ENCODE measurements at regions not wholly inside any gene's neighbourhood (a gene's known extent, or its start where the extent isn't known, plus 50 kb on each side); places are given as distances from the start of the nearest gene placed in this dataset.

DNA sequence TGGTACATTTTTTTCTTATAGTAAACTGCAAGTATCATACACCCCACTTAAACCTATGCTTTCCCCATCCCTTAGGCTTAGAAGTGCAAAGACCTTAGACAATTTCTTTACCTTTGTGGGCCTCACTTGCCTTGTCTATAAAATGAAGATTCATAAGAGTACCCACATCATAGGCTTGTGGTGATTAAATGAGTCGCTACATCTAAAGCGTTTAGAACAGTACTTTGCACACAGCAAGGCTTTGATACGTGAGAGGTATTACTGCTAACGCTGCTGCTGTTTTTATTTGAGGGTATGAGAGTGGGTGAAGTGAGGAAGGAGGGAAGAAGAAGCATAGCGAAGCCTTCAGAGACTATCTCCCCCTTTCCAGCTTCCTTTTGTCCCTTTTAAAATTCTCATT is 87.8 kb upstream of the RPS6KA3 start:
- intact Hi-C loops (cut with DNase I): no loop called here
- no peak overlapping the region for H3K4me3 ChIP-seq
- H3K27ac ChIP-seq: no peak overlapping the region
- TF ChIP-seq, protein P1, sequence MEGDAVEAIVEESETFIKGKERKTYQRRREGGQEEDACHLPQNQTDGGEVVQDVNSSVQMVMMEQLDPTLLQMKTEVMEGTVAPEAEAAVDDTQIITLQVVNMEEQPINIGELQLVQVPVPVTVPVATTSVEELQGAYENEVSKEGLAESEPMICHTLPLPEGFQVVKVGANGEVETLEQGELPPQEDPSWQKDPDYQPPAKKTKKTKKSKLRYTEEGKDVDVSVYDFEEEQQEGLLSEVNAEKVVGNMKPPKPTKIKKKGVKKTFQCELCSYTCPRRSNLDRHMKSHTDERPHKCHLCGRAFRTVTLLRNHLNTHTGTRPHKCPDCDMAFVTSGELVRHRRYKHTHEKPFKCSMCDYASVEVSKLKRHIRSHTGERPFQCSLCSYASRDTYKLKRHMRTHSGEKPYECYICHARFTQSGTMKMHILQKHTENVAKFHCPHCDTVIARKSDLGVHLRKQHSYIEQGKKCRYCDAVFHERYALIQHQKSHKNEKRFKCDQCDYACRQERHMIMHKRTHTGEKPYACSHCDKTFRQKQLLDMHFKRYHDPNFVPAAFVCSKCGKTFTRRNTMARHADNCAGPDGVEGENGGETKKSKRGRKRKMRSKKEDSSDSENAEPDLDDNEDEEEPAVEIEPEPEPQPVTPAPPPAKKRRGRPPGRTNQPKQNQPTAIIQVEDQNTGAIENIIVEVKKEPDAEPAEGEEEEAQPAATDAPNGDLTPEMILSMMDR (IDR thresholded peaks at IDR 0.05): no peak
- no peak for DNase-seq (ENCODE audit: low spot score in 2 of 2)
- no peaks in the 10 kb centered on the region for H3K4me1 ChIP-seq
- H3K36me3 ChIP-seq: no peaks in the 10 kb centered on the region
- H3K9me3 ChIP-seq: no peaks in the 10 kb centered on the region
- H3K27me3 ChIP-seq: no peaks in the 10 kb centered on the region

DNA sequence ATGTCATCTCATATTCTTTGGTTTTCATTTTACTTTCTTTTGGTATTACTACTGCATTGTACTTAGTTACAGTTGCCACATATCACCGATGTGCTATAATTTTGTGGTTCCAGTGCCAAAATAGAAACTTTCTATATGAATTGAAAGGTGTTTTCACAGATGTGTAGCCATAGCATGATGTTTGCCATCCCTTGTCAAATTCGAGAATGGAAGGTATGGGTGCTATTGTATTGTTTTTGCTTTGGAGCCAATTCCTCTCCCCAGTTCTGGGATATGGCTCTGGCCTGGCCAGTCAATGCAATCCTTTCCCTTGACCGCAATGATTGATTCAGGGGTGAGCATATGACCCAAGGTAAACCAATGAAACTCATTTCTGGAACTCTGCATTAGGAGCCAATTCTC is 86.2 kb upstream of the RPS6KA3 start:
- TF ChIP-seq, protein P1 (IDR thresholded peaks at IDR 0.05): no peak
- no peak overlapping the region for H3K27ac ChIP-seq
- no peaks in the 10 kb centered on the region for H3K36me3 ChIP-seq
- intact Hi-C loops (cut with DNase I): no loop called here
- no peaks in the 10 kb centered on the region for H3K9me3 ChIP-seq
- no peaks in the 10 kb centered on the region for H3K27me3 ChIP-seq
- no peak overlapping the region for H3K4me3 ChIP-seq
- no peak for DNase-seq (ENCODE audit: low spot score in 2 of 2)
- no peaks in the 10 kb centered on the region for H3K4me1 ChIP-seq

DNA sequence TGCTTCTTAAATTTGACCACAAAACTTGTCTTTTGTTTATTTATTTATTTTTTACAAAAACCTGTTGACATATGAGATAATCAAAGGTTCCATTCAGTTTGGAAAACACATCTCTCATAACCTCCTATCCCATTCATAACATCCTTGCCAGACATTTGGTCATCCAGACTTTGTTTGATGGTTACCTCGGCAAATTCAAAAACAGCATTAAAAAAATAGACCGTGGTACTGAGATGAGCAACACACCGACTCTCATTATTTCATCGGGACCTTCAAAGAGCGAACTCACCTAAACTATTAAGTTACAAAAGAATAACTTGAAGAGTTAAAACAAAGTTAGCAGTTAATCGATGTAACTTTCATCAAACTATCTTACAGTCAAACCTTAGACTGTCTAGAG is 85.8 kb upstream of the RPS6KA3 start:
- Histone ChIP-seq H3K27me3 (no peaks in the 10 kb centered on the region), H3K27ac (no peak overlapping the region), H3K36me3 (no peaks in the 10 kb centered on the region), H3K9me3 (no peaks in the 10 kb centered on the region), H3K4me3 (no peak overlapping the region), H3K4me1 (no peaks in the 10 kb centered on the region)
- DNase-seq (ENCODE audit: low spot score in 2 of 2): no peak
- TF ChIP-seq, protein P1 (IDR thresholded peaks at IDR 0.05): no peak
- intact Hi-C loops (cut with DNase I): no loop called here

DNA sequence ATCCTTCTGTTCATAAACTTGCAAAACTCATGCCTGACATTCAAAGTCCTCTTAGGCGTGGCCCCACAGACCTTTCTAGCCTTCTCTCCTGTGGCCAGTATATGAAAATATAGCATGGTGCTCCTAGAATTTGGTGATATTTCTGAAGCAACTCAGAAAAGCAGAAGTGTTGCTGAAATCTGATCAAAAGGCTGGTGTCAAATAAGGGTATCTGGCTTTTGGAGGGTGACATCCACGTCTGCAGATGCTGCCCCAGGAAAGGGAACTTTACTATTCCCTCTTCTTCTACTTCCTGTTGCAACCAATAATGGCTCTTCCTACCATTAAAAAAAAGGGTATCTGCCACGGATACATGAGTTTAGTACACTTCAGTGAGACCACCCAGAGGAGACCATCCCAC is 83.9 kb upstream of the RPS6KA3 start:
- intact Hi-C loops (cut with DNase I): no loop called here

DNA sequence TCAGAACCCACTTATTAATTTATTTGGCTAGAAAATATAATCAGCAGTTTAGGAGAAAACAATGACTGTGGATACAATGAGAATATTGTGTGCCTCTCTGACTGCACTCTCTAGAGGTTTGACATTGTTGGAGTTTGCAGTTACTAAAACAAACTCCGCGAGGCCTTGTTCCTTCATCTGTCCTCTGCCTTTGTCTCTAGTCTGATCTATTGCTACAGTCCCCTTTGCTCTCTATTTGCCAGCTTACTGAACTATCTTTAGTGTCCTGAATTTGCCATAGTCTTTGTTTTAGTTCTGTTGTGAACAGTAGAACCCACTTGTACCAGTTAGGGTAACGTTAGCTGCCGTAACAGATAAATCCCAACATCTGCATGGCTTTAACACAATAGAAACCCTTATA is 81.4 kb upstream of the RPS6KA3 start:
- DNase-seq (ENCODE audit: low spot score in 2 of 2): no peak
- TF ChIP-seq, protein P1 (IDR thresholded peaks at IDR 0.05): no peak
- H3K4me3 ChIP-seq: no peak overlapping the region
- no peaks in the 10 kb centered on the region for H3K27me3 ChIP-seq
- intact Hi-C loops (cut with DNase I): no loop called here
- no peaks in the 10 kb centered on the region for H3K36me3 ChIP-seq
- no peak overlapping the region for H3K27ac ChIP-seq
- no peaks in the 10 kb centered on the region for H3K4me1 ChIP-seq
- H3K9me3 ChIP-seq: no peaks in the 10 kb centered on the region

More for the DNA sequence above, 83.9 kb upstream of the RPS6KA3 start:
- no peak for DNase-seq (ENCODE audit: low spot score in 2 of 2)
- Histone ChIP-seq H3K9me3 (no peaks in the 10 kb centered on the region), H3K36me3 (no peaks in the 10 kb centered on the region), H3K4me1 (no peaks in the 10 kb centered on the region), H3K4me3 (no peak overlapping the region), H3K27ac (no peak overlapping the region), H3K27me3 (no peaks in the 10 kb centered on the region)
- TF ChIP-seq, protein P1 (IDR thresholded peaks at IDR 0.05): no peak

DNA sequence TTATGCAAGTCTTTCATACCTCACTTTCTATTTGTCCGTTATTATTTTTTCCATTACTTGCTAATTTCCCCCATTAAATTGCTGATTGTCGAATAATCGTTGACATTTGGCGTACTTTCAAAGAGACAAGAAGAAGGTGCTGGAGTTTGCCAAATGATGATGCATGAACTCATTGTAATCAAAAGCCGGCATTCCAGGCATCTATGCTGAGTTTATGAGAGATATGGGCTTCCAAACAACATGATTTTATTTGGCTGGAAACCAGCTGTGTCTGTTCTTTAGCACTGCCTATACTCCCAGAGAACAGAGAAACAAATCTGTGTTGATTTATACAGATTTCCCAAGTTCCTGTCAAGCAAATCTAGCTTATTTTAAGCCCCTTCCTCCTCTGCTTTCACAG is 80.8 kb upstream of the RPS6KA3 start:
- H3K36me3 ChIP-seq: no peaks in the 10 kb centered on the region
- H3K4me3 ChIP-seq: no peak overlapping the region
- DNase-seq (ENCODE audit: low spot score in 2 of 2): no peak
- no peaks in the 10 kb centered on the region for H3K9me3 ChIP-seq
- H3K27ac ChIP-seq: no peak overlapping the region
- no peaks in the 10 kb centered on the region for H3K4me1 ChIP-seq
- intact Hi-C loops (cut with DNase I): no loop called here
- H3K27me3 ChIP-seq: no peaks in the 10 kb centered on the region
- TF ChIP-seq, protein P1 (IDR thresholded peaks at IDR 0.05): no peak
